ENCODE measurements at regions not wholly inside any gene's neighbourhood (a gene's known extent, or its start where the extent isn't known, plus 50 kb on each side); places are given as distances from the start of the nearest gene placed in this dataset.

DNA sequence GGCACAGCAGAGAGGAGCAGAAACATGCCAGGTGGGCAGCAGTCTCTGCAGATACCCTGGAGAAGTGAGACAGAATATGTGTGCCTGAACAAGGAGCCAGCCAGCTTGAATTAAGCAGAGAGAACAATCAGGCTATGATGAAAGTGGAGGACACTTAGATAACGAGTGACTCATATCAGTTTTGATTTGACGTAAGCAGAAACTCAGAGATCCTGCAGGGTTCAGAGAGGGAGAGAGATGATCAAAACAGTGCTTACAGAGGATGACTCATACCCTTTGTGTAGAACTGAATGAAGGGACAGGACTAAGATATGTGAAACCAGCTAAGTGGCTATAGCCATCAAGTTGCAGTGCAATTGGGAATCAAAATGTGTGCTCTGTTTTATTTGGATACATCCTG is 300.7 kb downstream of the TENT5A start:
- TF ChIP-seq, protein P1, sequence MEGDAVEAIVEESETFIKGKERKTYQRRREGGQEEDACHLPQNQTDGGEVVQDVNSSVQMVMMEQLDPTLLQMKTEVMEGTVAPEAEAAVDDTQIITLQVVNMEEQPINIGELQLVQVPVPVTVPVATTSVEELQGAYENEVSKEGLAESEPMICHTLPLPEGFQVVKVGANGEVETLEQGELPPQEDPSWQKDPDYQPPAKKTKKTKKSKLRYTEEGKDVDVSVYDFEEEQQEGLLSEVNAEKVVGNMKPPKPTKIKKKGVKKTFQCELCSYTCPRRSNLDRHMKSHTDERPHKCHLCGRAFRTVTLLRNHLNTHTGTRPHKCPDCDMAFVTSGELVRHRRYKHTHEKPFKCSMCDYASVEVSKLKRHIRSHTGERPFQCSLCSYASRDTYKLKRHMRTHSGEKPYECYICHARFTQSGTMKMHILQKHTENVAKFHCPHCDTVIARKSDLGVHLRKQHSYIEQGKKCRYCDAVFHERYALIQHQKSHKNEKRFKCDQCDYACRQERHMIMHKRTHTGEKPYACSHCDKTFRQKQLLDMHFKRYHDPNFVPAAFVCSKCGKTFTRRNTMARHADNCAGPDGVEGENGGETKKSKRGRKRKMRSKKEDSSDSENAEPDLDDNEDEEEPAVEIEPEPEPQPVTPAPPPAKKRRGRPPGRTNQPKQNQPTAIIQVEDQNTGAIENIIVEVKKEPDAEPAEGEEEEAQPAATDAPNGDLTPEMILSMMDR (IDR thresholded peaks at IDR 0.05) = no peak
- no peak for TF ChIP-seq POLR2A (IDR thresholded peaks at IDR 0.05)

Measured in prostate gland (tissue), 2 donors.